PC-9 (cell line): ENCODE measurements at regions not wholly inside any gene's neighbourhood (a gene's known extent, or its start where the extent isn't known, plus 50 kb on each side); places are given as distances from the start of the nearest gene placed in this dataset.

Experiments used
- BruUV-seq: library from RNA; stranded (reverse); fragments of 400-500 nt; replicated peaks from 2 replicates; lab custom pipeline; 2021; lab: Mats Ljungman, UMichigan
- CTCF ChIA-PET: fragments of 300-600 bp; sonication (Branson Sonifier 250); formaldehyde crosslinking; loops from one replicate; lab custom pipeline; 2022; ENCODE audit warnings: antibody characterized with exemption; lab: Charles Lee
- POLR2A ChIA-PET: fragments of 300-600 bp; sonication (Branson Sonifier 250); formaldehyde crosslinking; loops from one replicate; lab custom pipeline; 2022; ENCODE audit warnings: antibody characterized with exemption; ENCODE audit not compliant: unreplicated experiment; lab: Charles Lee
- DNase-seq, 2 experiments: peaks; one replicate each; pipeline versions ENCODE4 v3.0.0 to v3.0.0-alpha.2; 2015 to 2022; ENCODE audit warnings: mixed read lengths in 1 of 2
- H2AFZ ChIP-seq: fragments of 200-600 bp; sonication (generic); 2 replicates; pipeline ENCODE4 v1.8.1; 2017; ENCODE audit warnings: antibody characterized with exemption
- H3F3A ChIP-seq: fragments of 200-600 bp; sonication (generic); 2 replicates; pipeline ENCODE4 v1.8.1; 2017; ENCODE audit warnings: antibody characterized with exemption, mild to moderate bottlenecking, low read depth; ENCODE audit not compliant: insufficient read depth
- H3K27ac ChIP-seq: fragments of 200-600 bp; sonication (generic); 2 replicates; pipeline ENCODE4 v1.6.1; 2016; ENCODE audit warnings: mixed run types
- H3K27me3 ChIP-seq: fragments of 200-600 bp; sonication (generic); 2 replicates; pipeline ENCODE4 v1.6.1; 2016; ENCODE audit warnings: low read depth, mixed run types; ENCODE audit not compliant: insufficient read depth
- H3K36me3 ChIP-seq: fragments of 200-600 bp; sonication (generic); 2 replicates; pipeline ENCODE4 v1.6.1; 2016; ENCODE audit warnings: low read depth, mixed run types
- H3K4me1 ChIP-seq: fragments of 200-600 bp; sonication (generic); replicated peaks from 2 replicates; pipeline ENCODE4 v1.6.1; 2016; ENCODE audit warnings: mixed run types; ENCODE audit not compliant: insufficient read depth
- H3K4me2 ChIP-seq: fragments of 200-600 bp; sonication (generic); 2 replicates; pipeline ENCODE4 v1.6.1; 2017; ENCODE audit warnings: mixed run types
- H3K4me3 ChIP-seq: fragments of 200-600 bp; sonication (generic); 2 replicates; pipeline ENCODE4 v1.6.1; 2016; ENCODE audit warnings: mixed run types
- H3K79me2 ChIP-seq: fragments of 200-600 bp; sonication (generic); 2 replicates; pipeline ENCODE4 v1.6.1; 2017; ENCODE audit warnings: low read depth, mixed run types
- H3K9me2 ChIP-seq: fragments of 200-600 bp; sonication (generic); 2 replicates; pipeline ENCODE4 v1.8.1; 2017; ENCODE audit warnings: mild to moderate bottlenecking; ENCODE audit not compliant: insufficient read depth
- H3K9me3 ChIP-seq: fragments of 200-600 bp; sonication (generic); 2 replicates; pipeline ENCODE4 v1.8.1; 2016; ENCODE audit warnings: low read depth; ENCODE audit not compliant: insufficient read depth
- H4K20me1 ChIP-seq: fragments of 200-600 bp; sonication (generic); 2 replicates; pipeline ENCODE4 v1.8.1; 2017; ENCODE audit not compliant: insufficient read depth
- CTCF ChIP-seq: fragments of 200-600 bp; sonication (generic); conservative IDR thresholded peaks from 2 replicates; pipeline ENCODE4 v1.6.1; 2017; ENCODE audit warnings: mixed run types, antibody characterized with exemption, mild to moderate bottlenecking, moderate library complexity
- EZH2 ChIP-seq: fragments of 200-600 bp; sonication (generic); IDR thresholded peaks from 2 replicates; pipeline ENCODE4 v1.8.0; 2017; ENCODE audit warnings: antibody characterized with exemption, low read depth
- intact Hi-C: fragments of 100-400 bp; cut with micrococcal nuclease; formaldehyde crosslinking; loops from one replicate; pipeline ENCODE4 v1.10.0; 2022; ENCODE audit not compliant: unreplicated experiment

DNA sequence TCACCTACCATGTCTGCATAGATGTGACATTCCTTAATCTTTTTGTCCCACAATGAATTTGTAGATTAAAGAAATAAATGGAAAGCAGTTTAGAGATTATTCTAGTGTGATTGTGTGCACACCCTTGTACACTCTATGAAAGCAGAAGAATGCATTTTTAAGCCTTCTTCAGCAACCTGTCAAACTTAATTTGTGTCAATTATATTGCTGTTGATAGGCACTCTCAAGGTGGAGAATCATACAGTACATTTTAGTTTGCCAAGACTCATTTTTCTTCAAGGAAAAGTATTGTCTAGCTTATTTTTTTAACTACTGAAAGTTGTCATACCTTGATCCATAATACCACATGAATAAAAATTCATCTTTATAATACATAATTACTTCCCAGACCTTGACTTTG is 1898.9 kb downstream of the OLFM4 start:
- H3K4me3 ChIP-seq, result no peak overlapping the region
- H3F3A ChIP-seq, result no peaks in the 10 kb centered on the region
- no peak overlapping the region for H3K4me2 ChIP-seq
- H4K20me1 ChIP-seq, result no peaks in the 10 kb centered on the region
- no peaks in the 10 kb centered on the region for H3K27me3 ChIP-seq
- TF ChIP-seq EZH2 (no peak), CTCF (no peak)
- H3K4me1 ChIP-seq, result no peaks in the 10 kb centered on the region
- DNase-seq, result no peak
- no peak overlapping the region for H3K27ac ChIP-seq
- intact Hi-C loops, result no loop called here
- H3K79me2 ChIP-seq, result no peaks in the 10 kb centered on the region
- no peaks in the 10 kb centered on the region for H3K9me2 ChIP-seq
- H3K9me3 ChIP-seq, result no peaks in the 10 kb centered on the region
- ChIA-PET CTCF (no interaction called here), POLR2A (no interaction called here)
- no peak overlapping the region for H2AFZ ChIP-seq
- no TSS peak for BruUV-seq
- H3K36me3 ChIP-seq, result no peaks in the 10 kb centered on the region

GRCh38 chr13:54928071-54928470 is 1899.5 kb downstream of the OLFM4 start:
- Histone ChIP-seq H3K79me2 (no peaks in the 10 kb centered on the region), H3F3A (no peaks in the 10 kb centered on the region), H3K9me3 (no peaks in the 10 kb centered on the region), H3K27ac (no peak overlapping the region), H2AFZ (no peak overlapping the region), H3K4me1 (no peaks in the 10 kb centered on the region), H3K27me3 (no peaks in the 10 kb centered on the region), H3K36me3 (no peaks in the 10 kb centered on the region), H3K9me2 (no peaks in the 10 kb centered on the region), H4K20me1 (no peaks in the 10 kb centered on the region), H3K4me2 (no peak overlapping the region), H3K4me3 (no peak overlapping the region)
- no peak for TF ChIP-seq CTCF
- TF ChIP-seq EZH2, result no peak
- intact Hi-C loops, result no loop called here
- POLR2A ChIA-PET, result no interaction called here
- BruUV-seq, result no TSS peak
- DNase-seq, result no peak
- CTCF ChIA-PET, result no interaction called here

- BruUV-seq, result no TSS peak
- no peaks in the 10 kb centered on the region for H3K9me2 ChIP-seq
- H3K4me1 ChIP-seq, result no peaks in the 10 kb centered on the region
- DNase-seq, result no peak
- no peaks in the 10 kb centered on the region for H3K79me2 ChIP-seq
- H3K36me3 ChIP-seq, result no peaks in the 10 kb centered on the region
- no peaks in the 10 kb centered on the region for H3K27me3 ChIP-seq
- H3K27ac ChIP-seq, result no peak overlapping the region
- ChIA-PET CTCF (no interaction called here), POLR2A (no interaction called here)
- H3K9me3 ChIP-seq, result no peaks in the 10 kb centered on the region
- no peak overlapping the region for H3K4me3 ChIP-seq
- no peaks in the 10 kb centered on the region for H3F3A ChIP-seq
- TF ChIP-seq CTCF (no peak), EZH2 (no peak)
- H4K20me1 ChIP-seq, result no peaks in the 10 kb centered on the region
- no peak overlapping the region for H2AFZ ChIP-seq
- intact Hi-C loops, result no loop called here
- no peak overlapping the region for H3K4me2 ChIP-seq
Measured at GRCh38 chr13:54934121-54934520, 1905.5 kb downstream of the OLFM4 start.
